HCT116 (cell line): ENCODE measurements at regions not wholly inside any gene's neighbourhood (a gene's known extent, or its start where the extent isn't known, plus 50 kb on each side); places are given as distances from the start of the nearest gene placed in this dataset.

Experiments
- ATAC-seq: fragments of 200-7000 bp; cut with Tn5 transposase; 2 replicates; pipeline ENCODE4 v1.9.1; 2020; ENCODE audit warnings: mild to moderate bottlenecking, moderate library complexity
- BruUV-seq: library from RNA; stranded (reverse); fragments of 400-500 nt; replicated peaks from 2 replicates; lab custom pipeline; 2021; lab: Mats Ljungman, UMichigan
- CTCF ChIA-PET: fragments of 300-600 bp; sonication (Branson Sonifier 250); formaldehyde crosslinking; loops from one replicate; lab custom pipeline; 2021; ENCODE audit warnings: antibody characterized with exemption; lab: Charles Lee
- POLR2A ChIA-PET: fragments of 300-600, 350-600 bp; sonication (Branson Sonifier 250); formaldehyde crosslinking; loops from one replicate; lab custom pipeline; 2021; ENCODE audit warnings: antibody characterized with exemption; lab: Charles Lee
- RAD21 ChIA-PET, 2 experiments: fragments of 300-600 bp; sonication (Branson Sonifier 250); formaldehyde crosslinking; loops; one replicate each; lab custom pipeline; 2023; ENCODE audit warnings: low total read pairs in 2 of 2; ENCODE audit not compliant: uncharacterized antibody in 2 of 2, unreplicated experiment in 2 of 2, low non-redundant PET in 1 of 2; lab: Charles Lee
- DNase-seq: peaks from one replicate; pipeline ENCODE4 v3.0.0-alpha.2; 2010; ENCODE audit warnings: low read depth, low spot score
- H2AFZ ChIP-seq: fragments of 200-600 bp; shearing (Covaris generic), sonication (generic); 2 replicates; pipeline ENCODE4 v1.6.1; 2017; ENCODE audit warnings: low read depth, mixed run types, mixed read lengths, antibody characterized with exemption, low read length; ENCODE audit not compliant: poor library complexity, severe bottlenecking
- H3K27ac ChIP-seq: 2 replicates; pipeline ENCODE4 v1.5.1; 2012; ENCODE audit warnings: low read depth, low read length
- H3K27me3 ChIP-seq: fragments of 200-600 bp; sonication (generic); 2 replicates; pipeline ENCODE4 v1.6.1; 2016; ENCODE audit warnings: mixed run types, low read length, mixed read lengths; ENCODE audit not compliant: insufficient read depth
- H3K36me3 ChIP-seq, 2 experiments: fragments of 200-500 bp in 1 of 2; fragments of 200-600 bp in 1 of 2; sonication (Bioruptor generic) in 1 of 2; sonication (generic) in 1 of 2; 2 replicates each; pipeline versions ENCODE4 v1.5.1 to v1.6.1; 2014 to 2016; ENCODE audit warnings: low read length in 2 of 2, inconsistent platforms in 1 of 2, mixed read lengths in 1 of 2, mixed run types in 1 of 2; ENCODE audit not compliant: insufficient read depth in 2 of 2, control insufficient read depth in 1 of 2
- H3K4me1 ChIP-seq, 2 experiments: fragments of 200-600 bp in 1 of 2; sonication (generic) in 1 of 2; 2 replicates each; pipeline versions ENCODE4 v1.5.1 to v1.6.1; 2012 to 2017; ENCODE audit warnings: low read length in 2 of 2, inconsistent platforms in 1 of 2, mild to moderate bottlenecking in 1 of 2, mixed read lengths in 1 of 2, mixed run types in 1 of 2, moderate library complexity in 1 of 2; ENCODE audit not compliant: insufficient read depth in 2 of 2, control insufficient read depth in 1 of 2
- H3K4me2 ChIP-seq: fragments of 200-600 bp; sonication (generic); 2 replicates; pipeline ENCODE4 v1.6.1; 2017; ENCODE audit warnings: mixed run types, low read length, mixed read lengths
- H3K4me3 ChIP-seq, 2 experiments: fragments of 200-600 bp in 1 of 2; sonication (generic) in 1 of 2; replicated peaks in 1 of 2; 2 replicates each; pipeline ENCODE4 v1.5.1; 2011 to 2016; ENCODE audit warnings: low read length in 2 of 2, control low read depth in 1 of 2, low read depth in 1 of 2, mild to moderate bottlenecking in 1 of 2, mixed read lengths in 1 of 2, mixed run types in 1 of 2
- H3K79me2 ChIP-seq: fragments of 200-600 bp; sonication (generic); 2 replicates; pipeline ENCODE4 v1.6.1; 2017; ENCODE audit warnings: mild to moderate bottlenecking, mixed run types, low read length, moderate library complexity, mixed read lengths; ENCODE audit not compliant: insufficient read depth
- H3K9ac ChIP-seq: fragments of 200-600 bp; sonication (generic); 2 replicates; pipeline ENCODE4 v1.6.1; 2016; ENCODE audit warnings: low read length, mixed read lengths
- H3K9me2 ChIP-seq: fragments of 200-600 bp; sonication (generic), shearing (Covaris generic); 2 replicates; pipeline ENCODE4 v1.6.1; 2017; ENCODE audit warnings: mixed run types, mild to moderate bottlenecking, moderate library complexity; ENCODE audit not compliant: insufficient read depth
- H3K9me3 ChIP-seq, 2 experiments: fragments of 200-500 bp in 1 of 2; fragments of 200-600 bp in 1 of 2; sonication (Bioruptor generic) in 1 of 2; sonication (generic) in 1 of 2; 2 replicates each; pipeline ENCODE4 v1.6.1; 2014 to 2017; ENCODE audit warnings: low read length in 2 of 2, mixed read lengths in 2 of 2, inconsistent platforms in 1 of 2, low read depth in 1 of 2, mild to moderate bottlenecking in 1 of 2, mixed run types in 1 of 2, moderate library complexity in 1 of 2; ENCODE audit not compliant: control insufficient read depth in 1 of 2, insufficient read depth in 1 of 2
- H4K20me1 ChIP-seq: fragments of 200-600 bp; sonication (generic), shearing (Covaris generic); 2 replicates; pipeline ENCODE4 v1.6.1; 2017; ENCODE audit warnings: mixed run types, mild to moderate bottlenecking, moderate library complexity; ENCODE audit not compliant: insufficient read depth
- CBX3 ChIP-seq: IDR thresholded peaks from 2 replicates; pipeline ENCODE4 v1.6.1; 2012; ENCODE audit warnings: low read depth
- ELF1 ChIP-seq: IDR thresholded peaks from 2 replicates; pipeline ENCODE4 v1.6.1; 2012; ENCODE audit warnings: low read depth, borderline replicate concordance
- FOSL1 ChIP-seq: IDR thresholded peaks from 2 replicates; pipeline ENCODE4 v1.6.1; 2012; ENCODE audit warnings: low read depth
- JUND ChIP-seq: IDR thresholded peaks from 2 replicates; pipeline ENCODE4 v1.6.1; 2012
- POLR2AphosphoS5 ChIP-seq: IDR thresholded peaks from 2 replicates; pipeline ENCODE4 v1.6.1; 2011; ENCODE audit warnings: mild to moderate bottlenecking, low read depth, low read length, moderate library complexity
- RAD21 ChIP-seq: IDR thresholded peaks from 2 replicates; pipeline ENCODE4 v1.6.1; 2012; ENCODE audit warnings: low read depth, mild to moderate bottlenecking
- SIN3A ChIP-seq: IDR thresholded peaks from 2 replicates; pipeline ENCODE4 v1.6.1; 2012; ENCODE audit warnings: low read depth
- SP1 ChIP-seq: IDR thresholded peaks from 2 replicates; pipeline ENCODE4 v1.6.1; 2012; ENCODE audit warnings: low read depth
- SRF ChIP-seq: IDR thresholded peaks from 2 replicates; pipeline ENCODE4 v1.6.1; 2012; ENCODE audit warnings: low read depth
- YY1 ChIP-seq: IDR thresholded peaks from 2 replicates; pipeline ENCODE4 v1.6.1; 2011; ENCODE audit warnings: low read length, low read depth, moderate library complexity, mild to moderate bottlenecking; ENCODE audit not compliant: insufficient replicate concordance; ENCODE audit errors: extremely low read depth
- intact Hi-C: fragments of 100-400 bp; cut with micrococcal nuclease; formaldehyde crosslinking; loops from 2 replicates; pipeline ENCODE4 v1.10.0; 2022
- TF ChIP-seq, protein P1 (sequence below): IDR thresholded peaks from 2 replicates; pipeline ENCODE4 v1.6.1; 2012

DNA sequence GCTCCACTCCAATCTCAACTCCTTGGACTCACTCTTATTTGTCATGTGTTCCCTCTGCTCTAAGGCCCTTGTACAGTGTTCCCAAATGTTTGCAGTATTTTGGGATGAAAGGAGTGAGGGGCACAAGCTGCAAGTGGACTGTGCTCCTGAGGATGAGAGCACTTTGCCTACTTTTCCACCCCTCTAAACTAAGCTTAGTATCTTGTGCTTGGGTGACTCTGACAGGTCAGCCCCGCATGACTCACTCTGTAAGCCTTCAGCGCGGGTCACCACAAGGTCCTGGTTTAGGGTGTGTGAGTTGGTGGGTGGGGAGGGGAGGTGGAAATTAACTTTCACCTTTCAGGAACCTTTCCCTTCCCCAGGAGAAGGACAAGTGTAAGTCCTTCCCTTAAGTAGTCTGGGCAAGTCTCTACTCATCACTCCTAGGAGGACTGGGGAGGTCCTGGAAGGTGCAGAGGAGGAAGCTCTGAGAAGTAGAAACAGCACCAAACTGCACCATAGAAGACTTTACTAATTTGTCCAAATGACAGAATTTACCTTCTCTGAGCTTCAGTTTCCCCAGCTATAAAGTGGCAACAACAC, 68.8 kb upstream of the EPB41L1 start:
- RAD21 ChIA-PET, result interaction anchor here (0.8 to 1.4 kb wide), 4 partner anchors 53 to 93 kb away, joined by 3 to 4 read pairs (median 3); no protein-coding TSS in a partner anchor
- Histone ChIP-seq H3K36me3 (no peaks in the 10 kb centered on the region), H3K9me2 (no peaks in the 10 kb centered on the region), H4K20me1 (no peaks in the 10 kb centered on the region), H3K4me1 (peaks cover 56 to 79% of the 10 kb centered on the region in 2 experiments), H3K9ac (peak overlapping the region; percentile 61), H3K79me2 (no peaks in the 10 kb centered on the region), H3K27me3 (no peaks in the 10 kb centered on the region), H3K4me2 (peak overlapping the region; percentile 79), H3K27ac (peak overlapping the region; percentile 96), H2AFZ (no peak overlapping the region), H3K9me3 (peaks cover 0 to 9% of the 10 kb centered on the region in 2 experiments; a peak in 1 of 4 replicates)
- peak; percentile 83 for ATAC-seq
- BruUV-seq, result no TSS peak
- POLR2A ChIA-PET, result interaction anchor here (1.1 to 3.5 kb wide), 8 partner anchors 11 to 344 kb away, joined by 3 to 20 read pairs (median 6); partner anchors contain the start of gene RBM39
- CTCF ChIA-PET, result interaction anchor here (0.8 to 2.5 kb wide), 5 partner anchors 12 to 95 kb away, joined by 3 to 10 read pairs (median 3); no protein-coding TSS in a partner anchor
- TF ChIP-seq YY1, result peak; percentile 50
- peak; percentile 92 for TF ChIP-seq SP1
- no peak for TF ChIP-seq ELF1
- peak; percentile 59; the same call in 1 of the 2 replicates for TF ChIP-seq CBX3
- TF ChIP-seq SRF, result no peak
- TF ChIP-seq JUND, result peak; percentile 95
- TF ChIP-seq FOSL1, result peak; percentile 82
- TF ChIP-seq SIN3A, result 0 out of 2 replicates have a peak, but pooled peaks have one; percentile 28
- TF ChIP-seq, protein P1, sequence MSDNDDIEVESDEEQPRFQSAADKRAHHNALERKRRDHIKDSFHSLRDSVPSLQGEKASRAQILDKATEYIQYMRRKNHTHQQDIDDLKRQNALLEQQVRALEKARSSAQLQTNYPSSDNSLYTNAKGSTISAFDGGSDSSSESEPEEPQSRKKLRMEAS, result peak; percentile 57; the same call in 1 of the 2 replicates
- TF ChIP-seq RAD21, result 0 out of 2 replicates have a peak, but pooled peaks have one; percentile 15
- peak; percentile 54 for TF ChIP-seq POLR2AphosphoS5
- TF ChIP-seq, all 23 proteins: peak for 9
- peak overlapping the region; percentile 8 to 46 for H3K4me3 ChIP-seq
- DNase-seq, result peak; percentile 84
- intact Hi-C loops, result no loop called here
